GM23248 (cell line): ENCODE measurements at regions not wholly inside any gene's neighbourhood (a gene's known extent, or its start where the extent isn't known, plus 50 kb on each side); places are given as distances from the start of the nearest gene placed in this dataset.

Experiments
- EZH2 ChIP-seq: fragments of 200-600 bp; sonication (generic); IDR thresholded peaks from 2 replicates; pipeline ENCODE4 v1.6.1; 2018; ENCODE audit warnings: antibody characterized with exemption, mild to moderate bottlenecking; ENCODE audit not compliant: insufficient read depth, poor library complexity, severe bottlenecking
- EZH2phosphoT487 ChIP-seq: fragments of 200-600 bp; sonication (generic); IDR thresholded peaks from 2 replicates; pipeline ENCODE4 v1.6.1; 2018; ENCODE audit warnings: antibody characterized with exemption, moderate library complexity, mild to moderate bottlenecking, low read depth; ENCODE audit not compliant: insufficient read depth

DNA sequence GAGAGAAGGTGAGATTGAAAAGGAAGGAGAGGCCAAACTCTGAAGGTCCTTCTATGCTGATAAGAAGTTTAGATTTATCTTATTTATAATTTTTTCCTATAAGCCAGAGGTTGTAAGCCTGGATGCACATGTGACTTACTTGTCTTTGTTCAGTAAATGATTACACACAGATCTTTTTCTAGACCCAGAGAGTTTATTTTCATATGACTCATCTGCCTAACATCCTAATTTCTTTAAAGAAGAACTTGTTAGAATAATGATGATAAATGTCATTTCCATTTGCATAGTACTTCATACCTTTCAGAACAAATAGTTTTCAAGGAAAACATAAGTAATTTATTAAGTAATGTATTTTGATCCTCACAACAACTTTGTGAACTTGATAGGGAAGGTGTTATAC, 434.8 kb upstream of the DPH6 start:
- TF ChIP-seq EZH2 (no peak), EZH2phosphoT487 (no peak)
